BJ (cell line): ENCODE measurements at regions not wholly inside any gene's neighbourhood (a gene's known extent, or its start where the extent isn't known, plus 50 kb on each side); places are given as distances from the start of the nearest gene placed in this dataset.
"Not testable (repeated sequence)": the region's sequence is repeated elsewhere in the genome, so short reads cannot be mapped to it uniquely, and the experiment has no call there.

Experiments used
- CTCF ChIA-PET: fragments of 350-600 bp; formaldehyde crosslinking; extraction: SDS; loops from one replicate; lab custom pipeline; 2021; ENCODE audit warnings: antibody characterized with exemption, inconsistent platforms; lab: Yijun Ruan, JAX
- POLR2A ChIA-PET: fragments of 300-600 bp; sonication (Branson Sonifier 250); formaldehyde crosslinking; extraction: SDS; loops from one replicate; lab custom pipeline; 2021; ENCODE audit warnings: antibody characterized with exemption; lab: Charles Lee
- DNase-seq: peaks from one replicate; pipeline ENCODE4 v3.0.0-alpha.2; 2011; ENCODE audit warnings: low read depth
- H3K27me3 ChIP-seq: 2 replicates; pipeline ENCODE4 v1.6.0; 2011; ENCODE audit warnings: low read length; ENCODE audit not compliant: control insufficient read depth, insufficient read depth
- H3K36me3 ChIP-seq: 2 replicates; pipeline ENCODE4 v1.5.1; 2011; ENCODE audit warnings: low read length; ENCODE audit not compliant: control insufficient read depth, insufficient read depth
- H3K4me3 ChIP-seq: 2 replicates; pipeline ENCODE4 v1.5.1; 2011; ENCODE audit warnings: low read depth, mild to moderate bottlenecking, control low read depth, low read length
- TF ChIP-seq, protein P1 (sequence below): IDR thresholded peaks from 2 replicates; pipeline ENCODE4 v1.5.1; 2011; ENCODE audit warnings: low read depth, mild to moderate bottlenecking, control low read depth, inconsistent platforms, low read length, moderate library complexity; ENCODE audit not compliant: insufficient read depth

DNA sequence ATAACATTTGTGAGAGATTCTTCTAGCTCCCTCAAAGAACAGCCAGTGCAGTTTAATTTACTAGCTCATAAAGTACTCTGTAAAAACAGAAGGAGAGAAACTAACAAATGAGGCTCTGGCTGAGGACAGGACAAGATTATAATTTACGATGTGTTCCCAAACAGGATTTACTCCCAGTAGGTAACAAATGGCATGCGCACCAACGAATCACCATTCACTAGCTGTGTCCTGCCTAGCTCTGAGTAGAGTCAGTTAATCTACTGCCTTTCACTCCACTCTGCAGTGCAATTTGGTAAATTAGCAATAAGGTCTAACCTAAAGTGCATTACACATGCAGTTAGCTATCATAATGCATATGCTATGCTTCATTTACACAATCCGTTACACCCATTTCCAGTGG is 497.4 kb upstream of the CCNG1 start:
- POLR2A ChIA-PET, result no interaction called here
- TF ChIP-seq, protein P1, sequence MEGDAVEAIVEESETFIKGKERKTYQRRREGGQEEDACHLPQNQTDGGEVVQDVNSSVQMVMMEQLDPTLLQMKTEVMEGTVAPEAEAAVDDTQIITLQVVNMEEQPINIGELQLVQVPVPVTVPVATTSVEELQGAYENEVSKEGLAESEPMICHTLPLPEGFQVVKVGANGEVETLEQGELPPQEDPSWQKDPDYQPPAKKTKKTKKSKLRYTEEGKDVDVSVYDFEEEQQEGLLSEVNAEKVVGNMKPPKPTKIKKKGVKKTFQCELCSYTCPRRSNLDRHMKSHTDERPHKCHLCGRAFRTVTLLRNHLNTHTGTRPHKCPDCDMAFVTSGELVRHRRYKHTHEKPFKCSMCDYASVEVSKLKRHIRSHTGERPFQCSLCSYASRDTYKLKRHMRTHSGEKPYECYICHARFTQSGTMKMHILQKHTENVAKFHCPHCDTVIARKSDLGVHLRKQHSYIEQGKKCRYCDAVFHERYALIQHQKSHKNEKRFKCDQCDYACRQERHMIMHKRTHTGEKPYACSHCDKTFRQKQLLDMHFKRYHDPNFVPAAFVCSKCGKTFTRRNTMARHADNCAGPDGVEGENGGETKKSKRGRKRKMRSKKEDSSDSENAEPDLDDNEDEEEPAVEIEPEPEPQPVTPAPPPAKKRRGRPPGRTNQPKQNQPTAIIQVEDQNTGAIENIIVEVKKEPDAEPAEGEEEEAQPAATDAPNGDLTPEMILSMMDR, result no peak
- no peak for DNase-seq
- H3K4me3 ChIP-seq, result no peak overlapping the region
- no peaks in the 10 kb centered on the region for H3K27me3 ChIP-seq
- CTCF ChIA-PET, result no interaction called here
- no peaks in the 10 kb centered on the region for H3K36me3 ChIP-seq

DNA sequence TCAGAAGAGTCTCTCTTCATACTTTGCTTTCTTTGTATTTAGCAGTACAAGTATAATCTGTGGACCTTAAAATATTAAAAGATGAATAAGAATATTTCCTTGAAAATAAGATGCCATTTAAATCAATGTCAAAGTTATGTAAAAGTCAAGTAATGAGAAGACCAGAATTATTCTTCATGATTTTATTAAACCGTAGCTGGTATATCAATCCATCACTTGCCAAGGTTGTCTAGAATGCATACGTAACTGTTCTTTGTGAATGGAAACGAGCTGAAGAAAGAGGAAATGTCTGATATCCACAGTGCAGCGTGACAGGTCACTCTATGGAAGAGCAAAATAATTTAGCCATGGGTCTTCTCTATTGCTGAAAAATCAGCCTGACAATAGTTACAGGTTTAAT is 488.7 kb upstream of the CCNG1 start:
- Histone ChIP-seq H3K36me3 (no peaks in the 10 kb centered on the region), H3K4me3 (no peak overlapping the region), H3K27me3 (no peaks in the 10 kb centered on the region)
- POLR2A ChIA-PET, result no interaction called here
- TF ChIP-seq, protein P1, result no peak
- CTCF ChIA-PET, result no interaction called here
- DNase-seq, result no peak

DNA sequence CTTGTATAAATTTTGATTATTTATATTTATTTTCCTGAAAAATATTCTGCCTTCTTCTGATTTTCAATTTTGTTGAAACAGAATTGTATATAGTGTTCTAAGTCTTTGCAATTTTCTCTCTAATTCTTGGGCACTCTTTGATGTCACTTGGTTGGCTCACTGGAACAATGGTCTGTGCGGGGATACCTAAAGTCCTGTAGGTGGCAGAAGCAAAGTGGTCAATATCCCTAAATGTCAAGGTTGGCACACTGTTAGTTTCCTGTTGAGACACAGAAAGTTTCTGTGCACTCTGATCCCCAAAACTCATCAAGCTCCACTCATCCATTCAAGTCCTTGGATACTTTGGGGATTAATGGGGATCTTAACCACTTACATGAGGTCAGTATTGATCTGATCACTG is 480.8 kb upstream of the CCNG1 start:
- no peak for DNase-seq
- H3K4me3 ChIP-seq, result no peak overlapping the region
- no peaks in the 10 kb centered on the region for H3K36me3 ChIP-seq
- no peaks in the 10 kb centered on the region for H3K27me3 ChIP-seq
- CTCF ChIA-PET, result no interaction called here
- POLR2A ChIA-PET, result no interaction called here
- TF ChIP-seq, protein P1, result no peak

DNA sequence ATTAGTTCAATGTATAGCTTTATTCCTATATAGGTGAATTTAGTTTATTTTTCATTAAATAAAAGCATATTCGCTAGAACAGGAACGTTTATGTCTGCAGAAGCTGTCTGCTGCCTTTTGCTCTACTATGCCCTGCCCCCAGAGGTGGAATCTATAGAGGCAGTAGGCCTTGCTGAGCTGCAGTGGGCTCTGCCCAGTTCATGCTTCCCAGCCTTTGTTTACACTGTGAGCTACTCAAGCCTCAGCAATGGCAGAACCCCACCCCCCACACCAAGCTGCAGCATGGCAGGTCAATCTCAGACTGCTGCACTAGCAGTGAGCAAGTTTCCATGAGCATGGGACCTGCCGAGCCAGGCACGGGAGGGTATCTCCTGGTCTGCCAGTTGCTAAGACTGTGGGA is 473.3 kb upstream of the CCNG1 start:
- H3K36me3 ChIP-seq, POLR2A ChIA-PET, DNase-seq, CTCF ChIA-PET, H3K27me3 ChIP-seq, H3K4me3 ChIP-seq: not testable (repeated sequence)

DNA sequence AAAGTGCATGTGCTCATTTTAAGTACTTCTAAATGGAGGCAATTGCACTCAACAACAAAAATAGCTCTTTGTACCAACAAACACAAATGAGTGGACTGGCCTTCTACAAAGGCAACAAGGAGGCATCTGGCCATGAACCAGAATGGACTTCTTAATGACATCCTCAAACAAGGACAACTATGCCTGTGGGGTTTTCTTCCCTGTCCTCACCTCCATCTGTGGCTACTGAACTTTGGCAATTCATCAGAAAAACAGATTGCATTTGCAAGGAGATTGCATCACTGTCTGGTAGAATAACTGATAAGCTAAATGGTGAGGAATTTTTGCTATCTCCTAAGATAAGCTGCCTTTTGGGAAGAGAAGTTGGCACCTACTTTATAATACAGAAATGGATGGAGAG is 447.3 kb upstream of the CCNG1 start:
- no peaks in the 10 kb centered on the region for H3K36me3 ChIP-seq
- DNase-seq, result no peak
- TF ChIP-seq, protein P1, result no peak
- CTCF ChIA-PET, result no interaction called here
- H3K27me3 ChIP-seq, result no peaks in the 10 kb centered on the region
- POLR2A ChIA-PET, result no interaction called here
- no peak overlapping the region for H3K4me3 ChIP-seq

DNA sequence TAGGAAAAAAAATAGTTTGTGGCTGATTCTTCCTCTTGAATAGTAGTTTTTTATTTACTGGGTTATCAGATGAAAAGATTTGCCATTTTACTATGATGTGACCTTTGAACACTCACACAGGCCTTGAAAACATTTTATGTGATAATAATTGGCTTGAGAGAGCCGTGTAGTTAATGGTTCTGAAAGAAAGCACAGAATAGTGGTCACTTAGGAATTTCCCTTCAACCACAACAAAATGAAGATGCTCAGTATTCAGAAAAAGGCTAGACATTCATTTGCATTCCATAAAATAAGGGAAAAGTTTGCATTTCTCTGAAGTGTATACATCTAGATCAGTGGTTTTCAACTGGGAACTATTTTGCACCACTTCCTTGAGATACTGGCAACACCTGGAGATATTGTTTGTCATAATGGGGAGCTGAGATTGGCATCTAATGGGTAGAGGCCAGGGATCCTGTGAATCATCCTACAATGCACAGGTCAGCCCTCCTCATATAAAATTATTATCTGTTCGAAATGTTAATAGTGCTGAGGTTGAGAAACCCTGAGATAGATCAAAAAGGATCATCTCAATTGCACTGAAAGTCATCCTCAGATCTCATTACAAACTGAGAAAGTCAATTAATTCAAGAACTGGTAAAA is 446.4 kb upstream of the CCNG1 start:
- CTCF ChIA-PET, result no interaction called here
- DNase-seq, result no peak
- Histone ChIP-seq H3K36me3 (no peaks in the 10 kb centered on the region), H3K27me3 (no peaks in the 10 kb centered on the region), H3K4me3 (no peak overlapping the region)
- TF ChIP-seq, protein P1, result no peak
- POLR2A ChIA-PET, result no interaction called here
